ENCODE measurements at regions not wholly inside any gene's neighbourhood (a gene's known extent, or its start where the extent isn't known, plus 50 kb on each side); places are given as distances from the start of the nearest gene placed in this dataset.

DNA sequence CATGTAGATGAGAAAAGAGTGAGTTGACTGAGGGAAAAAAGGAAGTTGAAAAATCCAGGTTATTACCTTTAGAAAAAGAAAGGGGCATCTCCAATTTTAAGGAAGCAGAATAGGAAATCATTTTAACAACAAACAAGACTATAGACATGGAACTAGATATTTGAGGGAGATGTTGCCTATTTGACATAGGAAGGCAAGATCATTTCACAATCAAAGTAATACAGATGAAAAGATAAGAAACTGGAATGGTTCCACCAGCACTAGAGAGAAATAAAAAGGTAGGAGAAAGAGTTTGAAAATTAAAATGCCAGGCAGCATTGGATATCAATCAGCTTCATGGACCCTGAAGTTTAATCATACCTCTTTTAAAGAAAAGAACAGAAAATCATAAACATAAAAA, 881.0 kb upstream of the MGAT4C start:
- Histone ChIP-seq H3K56ac (ENCODE audit: insufficient read length, low read depth, low read length) (no peak overlapping the region), H3K4me2 (ENCODE audit: insufficient read depth, insufficient read length, low read length) (no peak overlapping the region), H3K27ac (ENCODE audit: insufficient read length, low read depth, low read length) (no peak overlapping the region), H2BK15ac (ENCODE audit: low read depth, low read length) (no peak overlapping the region), H3K23ac (ENCODE audit: insufficient read length, low read depth, low read length) (no peak overlapping the region), H4K8ac (replicated peaks; ENCODE audit: insufficient read length, low read depth, low read length) (no peak overlapping the region), H3K14ac (ENCODE audit: insufficient read depth, low read length) (no peak overlapping the region), H2AK5ac (ENCODE audit: insufficient read length, low read length) (no peak overlapping the region), H2BK120ac (ENCODE audit: low read depth, low read length, poor library complexity, severe bottlenecking) (no peak overlapping the region), H3T11ph (ENCODE audit: low read length) (no peak overlapping the region), H2BK12ac (ENCODE audit: insufficient read length, low read depth, low read length) (no peak overlapping the region), H4K5ac (ENCODE audit: insufficient read length, low read depth, low read length) (no peak overlapping the region), H3K27me3 (ENCODE audit: insufficient read depth, low read length) (no peaks in the 10 kb centered on the region), H2BK5ac (ENCODE audit: insufficient read length, low read length) (no peak overlapping the region), H4K91ac (ENCODE audit: insufficient read length, low read depth, low read length) (no peak overlapping the region), H3K4me1 (ENCODE audit: insufficient read depth, low read length) (no peaks in the 10 kb centered on the region), H4K20me1 (ENCODE audit: control insufficient read depth, insufficient read depth, insufficient read length) (no peaks in the 10 kb centered on the region), H2AFZ (ENCODE audit: low read length) (no peak overlapping the region), H3K9me3 (ENCODE audit: control insufficient read depth, low read depth, low read length) (no peaks in the 10 kb centered on the region), H3K79me2 (ENCODE audit: insufficient read depth, low read length) (no peaks in the 10 kb centered on the region), H3K4ac (ENCODE audit: low read depth, low read length) (no peak overlapping the region), H3K9ac (ENCODE audit: extremely low read depth, insufficient read length, low read length) (no peak overlapping the region), H3K23me2 (ENCODE audit: insufficient read length, low read depth, low read length, poor library complexity, severe bottlenecking) (no peaks in the 10 kb centered on the region), H2BK20ac (ENCODE audit: low read depth, low read length, poor library complexity, severe bottlenecking) (no peak overlapping the region), H3K18ac (ENCODE audit: insufficient read length, low read depth, low read length) (no peak overlapping the region), H3K79me1 (ENCODE audit: insufficient read depth, low read depth, low read length, poor library complexity, severe bottlenecking) (no peaks in the 10 kb centered on the region)
- H3K9me3 Mint-ChIP-seq = no peaks in the 10 kb centered on the region; a peak in 1 of 5 replicates
- no peaks in the 10 kb centered on the region for H3K27me3 Mint-ChIP-seq (ENCODE audit: low read depth)
- peaks cover 4 to 5% of the 10 kb centered on the region in 2 experiments for H3K4me1 Mint-ChIP-seq
- no peak for DNase-seq
- H3K4me3 Mint-ChIP-seq = no peak overlapping the region
- TF ChIP-seq CTCF (conservative IDR thresholded peaks at IDR 0.05) = no peak
- H3K36me3 Mint-ChIP-seq (ENCODE audit: insufficient read depth in 1 of 3, low read depth in 3 of 3) = no peaks in the 10 kb centered on the region; a peak in 2 of 7 replicates
- H3K27ac Mint-ChIP-seq = no peak overlapping the region
